SK-N-SH (cell line): ENCODE measurements at regions not wholly inside any gene's neighbourhood (a gene's known extent, or its start where the extent isn't known, plus 50 kb on each side); places are given as distances from the start of the nearest gene placed in this dataset.
A peak's percentile ranks its signal among the peaks of the same experiment; 100 is the strongest.

Experiments
- CTCF ChIA-PET: fragments of 300-600, 350-600 bp; formaldehyde crosslinking; extraction: SDS; loops from one replicate; lab custom pipeline; 2021; lab: Yijun Ruan, JAX
- POLR2A ChIA-PET: fragments of 350-600 bp; sonication (Branson Sonifier 250); formaldehyde crosslinking; extraction: SDS; loops from one replicate; lab custom pipeline; 2020; ENCODE audit warnings: antibody characterized with exemption, inconsistent platforms; lab: Yijun Ruan, JAX
- DNase-seq: peaks from one replicate; pipeline ENCODE4 v3.0.0; 2012
- H2AFZ ChIP-seq: fragments of 200-600 bp; sonication (generic); 2 replicates; pipeline ENCODE4 v1.8.1; 2016; ENCODE audit warnings: antibody characterized with exemption, mild to moderate bottlenecking, low read depth
- H3F3A ChIP-seq: fragments of 200-600 bp; sonication (generic); replicated peaks from 2 replicates; pipeline ENCODE3; 2016; ENCODE audit warnings: antibody characterized with exemption, mild to moderate bottlenecking; ENCODE audit not compliant: insufficient read depth
- H3K27ac ChIP-seq, 2 experiments: fragments of 200-500 bp in 1 of 2; fragments of 200-600 bp in 1 of 2; sonication (Bioruptor generic) in 1 of 2; sonication (generic), shearing (Covaris generic) in 1 of 2; 2 replicates each; pipeline versions ENCODE4 v1.5.1 to v1.6.1; 2014 to 2016; ENCODE audit warnings: low read depth in 2 of 2, inconsistent platforms in 1 of 2, low read length in 1 of 2, mild to moderate bottlenecking in 1 of 2, mixed read lengths in 1 of 2
- H3K27me3 ChIP-seq: fragments of 200-600 bp; sonication (generic), shearing (Covaris generic); 2 replicates; pipeline ENCODE4 v1.6.1; 2016; ENCODE audit warnings: mixed run types; ENCODE audit not compliant: insufficient read depth
- H3K36me3 ChIP-seq, 2 experiments: fragments of 200-500 bp in 1 of 2; fragments of 200-600 bp in 1 of 2; sonication (Bioruptor generic) in 1 of 2; sonication (generic) in 1 of 2; replicated peaks in 1 of 2; 2 replicates each; pipeline versions ENCODE3 to v1.5.1; 2014 to 2016; ENCODE audit warnings: low read length in 1 of 2, mild to moderate bottlenecking in 1 of 2; ENCODE audit not compliant: insufficient read depth in 2 of 2, control insufficient read depth in 1 of 2
- H3K4me1 ChIP-seq, 2 experiments: fragments of 200-500 bp in 1 of 2; fragments of 200-600 bp in 1 of 2; sonication (Bioruptor generic) in 1 of 2; sonication (generic), shearing (Covaris generic) in 1 of 2; 2 replicates each; pipeline versions ENCODE4 v1.5.1 to v1.6.1; 2014 to 2016; ENCODE audit warnings: low read depth in 1 of 2, low read length in 1 of 2, mixed run types in 1 of 2; ENCODE audit not compliant: insufficient read depth in 2 of 2, control insufficient read depth in 1 of 2
- H3K4me2 ChIP-seq: fragments of 200-600 bp; sonication (generic), shearing (Covaris generic); 2 replicates; pipeline ENCODE4 v1.6.1; 2017; ENCODE audit warnings: mixed run types
- H3K4me3 ChIP-seq, 2 experiments: fragments of 200-500 bp in 1 of 2; fragments of 200-600 bp in 1 of 2; sonication (Bioruptor generic) in 1 of 2; sonication (generic), shearing (Covaris generic) in 1 of 2; 2 replicates each; pipeline versions ENCODE4 v1.5.1 to v1.8.1; 2014 to 2016; ENCODE audit warnings: low read depth in 2 of 2, inconsistent platforms in 1 of 2, low read length in 1 of 2, mild to moderate bottlenecking in 1 of 2, mixed read lengths in 1 of 2, moderate library complexity in 1 of 2
- H3K79me2 ChIP-seq: fragments of 200-600 bp; sonication (generic); 2 replicates; pipeline ENCODE4 v1.8.1; 2017; ENCODE audit warnings: mild to moderate bottlenecking; ENCODE audit not compliant: insufficient read depth
- H3K9ac ChIP-seq: fragments of 200-600 bp; sonication (generic); 2 replicates; pipeline ENCODE4 v1.6.1; 2017; ENCODE audit warnings: mixed run types
- H3K9me2 ChIP-seq: fragments of 200-600 bp; sonication (generic); 2 replicates; pipeline ENCODE4 v1.6.1; 2017; ENCODE audit warnings: mixed run types
- H3K9me3 ChIP-seq: fragments of 200-600 bp; sonication (generic); 2 replicates; pipeline ENCODE4 v1.6.1; 2017; ENCODE audit warnings: mixed run types, mild to moderate bottlenecking, moderate library complexity
- H4K20me1 ChIP-seq: fragments of 200-600 bp; sonication (generic); 2 replicates; pipeline ENCODE4 v1.6.1; 2017; ENCODE audit warnings: mild to moderate bottlenecking, mixed run types; ENCODE audit not compliant: insufficient read depth
- CHD2 ChIP-seq: fragments of 150-350 bp; IDR thresholded peaks from 2 replicates; pipeline ENCODE4 v1.6.1; 2018; ENCODE audit warnings: low read length; ENCODE audit not compliant: partially characterized antibody
- EP300 ChIP-seq, 2 experiments: IDR thresholded peaks; 2 replicates each; pipeline versions ENCODE4 v1.4.0 to v1.6.1; 2012; ENCODE audit warnings: borderline replicate concordance in 1 of 2, low read depth in 1 of 2, low read length in 1 of 2
- FOXM1 ChIP-seq: IDR thresholded peaks from 2 replicates; pipeline ENCODE4 v1.4.0; 2012; ENCODE audit warnings: low read depth, mild to moderate bottlenecking
- GATA2 ChIP-seq: sonication (generic); formaldehyde crosslinking; IDR thresholded peaks from 2 replicates; pipeline ENCODE4 v1.5.0; 2020; ENCODE audit warnings: mild to moderate bottlenecking, missing genetic modification reagents
- JUND ChIP-seq: IDR thresholded peaks from 2 replicates; pipeline ENCODE4 v1.4.0; 2012
- MEF2A ChIP-seq: IDR thresholded peaks from 2 replicates; pipeline ENCODE4 v1.4.0; 2012; ENCODE audit warnings: low read depth, borderline replicate concordance
- MXI1 ChIP-seq: IDR thresholded peaks from 2 replicates; pipeline ENCODE4 v1.6.1; 2012; ENCODE audit warnings: mild to moderate bottlenecking, low read depth, low read length, improper control_type of control experiment
- NFIC ChIP-seq: IDR thresholded peaks from 2 replicates; pipeline ENCODE4 v1.4.0; 2012; ENCODE audit warnings: borderline replicate concordance
- NRF1 ChIP-seq: IDR thresholded peaks from 2 replicates; pipeline ENCODE4 v1.6.1; 2012; ENCODE audit warnings: low read depth, mild to moderate bottlenecking, low read length
- PBX3 ChIP-seq: IDR thresholded peaks from 2 replicates; pipeline ENCODE4; 2012
- POLR2AphosphoS5 ChIP-seq: IDR thresholded peaks from 2 replicates; pipeline ENCODE4 v1.6.1; 2012; ENCODE audit warnings: low read depth, low read length
- RAD21 ChIP-seq: IDR thresholded peaks from 2 replicates; pipeline ENCODE4 v1.6.1; 2012; ENCODE audit warnings: mild to moderate bottlenecking, low read length
- RCOR1 ChIP-seq: fragments of 150-350 bp; IDR thresholded peaks from 2 replicates; pipeline ENCODE4 v1.6.1; 2017; ENCODE audit warnings: antibody characterized with exemption, low read length
- REST ChIP-seq: IDR thresholded peaks from 2 replicates; pipeline ENCODE4 v1.6.1; 2012; ENCODE audit warnings: mild to moderate bottlenecking, low read depth, low read length, moderate library complexity
- RFX5 ChIP-seq: IDR thresholded peaks from 2 replicates; pipeline ENCODE4 v1.6.1; 2012; ENCODE audit warnings: mild to moderate bottlenecking, improper control_type of control experiment, low read length
- RXRA ChIP-seq: IDR thresholded peaks from 2 replicates; pipeline ENCODE4 v1.4.0; 2012; ENCODE audit warnings: low read depth, mild to moderate bottlenecking, borderline replicate concordance
- SIN3A ChIP-seq: IDR thresholded peaks from 2 replicates; pipeline ENCODE4 v1.6.1; 2012; ENCODE audit warnings: low read depth, mild to moderate bottlenecking, low read length, moderate library complexity, borderline replicate concordance
- SMC3 ChIP-seq: IDR thresholded peaks from 2 replicates; pipeline ENCODE4 v1.6.1; 2012; ENCODE audit warnings: low read depth, low read length, improper control_type of control experiment
- TCF12 ChIP-seq: IDR thresholded peaks from 2 replicates; pipeline ENCODE4 v1.4.0; 2012
- USF2 ChIP-seq: fragments of 150-350 bp; IDR thresholded peaks from 2 replicates; pipeline ENCODE4 v1.6.1; 2017; ENCODE audit warnings: antibody characterized with exemption, low read length, low read depth, borderline replicate concordance
- ZBTB33 ChIP-seq: IDR thresholded peaks from 2 replicates; pipeline ENCODE4 v1.4.0; 2012; ENCODE audit warnings: low read depth, borderline replicate concordance
- WGBS: methylation state at CpG from one replicate; pipeline ENCODE4 v1.1.6; 2017; ENCODE audit warnings: low lambda C conversion rate; 5-methylcytosine and 5-hydroxymethylcytosine counted together

- TF ChIP-seq FOXM1: no peak
- no peak for TF ChIP-seq NRF1
- TF ChIP-seq TCF12: no peak
- no peak for TF ChIP-seq SMC3
- no peak for TF ChIP-seq MXI1
- TF ChIP-seq MEF2A: no peak
- TF ChIP-seq ZBTB33: no peak
- no peak for TF ChIP-seq USF2
- TF ChIP-seq JUND: no peak
- no peak for TF ChIP-seq NFIC
- no peak for TF ChIP-seq SIN3A
- TF ChIP-seq POLR2AphosphoS5: no peak
- Histone ChIP-seq H2AFZ (no peak overlapping the region), H3K9me2 (no peaks in the 10 kb centered on the region), H4K20me1 (no peaks in the 10 kb centered on the region), H3K4me2 (no peak overlapping the region), H3K4me1 (peaks cover 0 to 16% of the 10 kb centered on the region in 2 experiments; a peak in 2 of 4 replicates), H3K4me3 (no peak overlapping the region), H3K36me3 (no peaks in the 10 kb centered on the region), H3K79me2 (no peaks in the 10 kb centered on the region), H3K9ac (no peak overlapping the region), H3F3A (no peaks in the 10 kb centered on the region), H3K27me3 (no peaks in the 10 kb centered on the region), H3K27ac (no peak overlapping the region), H3K9me3 (no peaks in the 10 kb centered on the region)
- CTCF ChIA-PET: no interaction called here
- DNase-seq: no peak
- WGBS: 55% methylated on average over 3 of the region's 3 CpGs
- POLR2A ChIA-PET: no interaction called here
Observed at GRCh38 chr17:70319516-70319915, 150.2 kb downstream of the KCNJ2 start.

GRCh38 chr17:70320673-70321345 lies 151.5 kb downstream of the KCNJ2 start:
- peak; percentile 66 for DNase-seq
- 46% methylated on average over 5 of the region's 5 CpGs for whole genome bisulfite sequencing
- Histone ChIP-seq H3K79me2 (no peaks in the 10 kb centered on the region), H4K20me1 (no peaks in the 10 kb centered on the region), H3K27me3 (no peaks in the 10 kb centered on the region), H3F3A (no peaks in the 10 kb centered on the region), H3K36me3 (no peaks in the 10 kb centered on the region), H2AFZ (no peak overlapping the region), H3K4me2 (no peak overlapping the region), H3K9me3 (no peaks in the 10 kb centered on the region), H3K27ac (peak overlapping the region in 1 of 2 experiments; percentile 71; a peak in 2 of 4 replicates), H3K4me3 (no peak overlapping the region), H3K4me1 (peaks cover 0 to 16% of the 10 kb centered on the region in 2 experiments; a peak in 2 of 4 replicates), H3K9ac (no peak overlapping the region), H3K9me2 (no peaks in the 10 kb centered on the region)
- CTCF ChIA-PET: interaction anchor here (0.7 to 1.1 kb wide), 2 partner anchors 20 to 151 kb away, joined by 3 to 5 read pairs; partner anchors contain the start of gene KCNJ2
- POLR2A ChIA-PET: no interaction called here
- TF ChIP-seq MXI1 (peak; percentile 45; the same call in 1 of the 2 replicates), EP300 (IDR thresholded peaks at IDR 0.05; ENCODE audit: borderline replicate concordance in 1 of 2, low read depth in 1 of 2, low read length in 1 of 2) (peak; percentile 9 to 97; a peak in 2 of 4 replicates), RFX5 (0 out of 2 replicates have a peak, but pooled peaks have one; percentile 34), RXRA (no peak), PBX3 (peak; percentile 22; the same call in 1 of the 2 replicates), CHD2 (peak; percentile 84), RCOR1 (peak; percentile 99), POLR2AphosphoS5 (no peak), RAD21 (peak; percentile 41; the same call in 1 of the 2 replicates), REST (no peak), GATA2 (CRISPR knock-in tag) (peak; percentile 96), NFIC (peak; percentile 42; the same call in 1 of the 2 replicates)
